ENCODE measurements at regions not wholly inside any gene's neighbourhood (a gene's known extent, or its start where the extent isn't known, plus 50 kb on each side); places are given as distances from the start of the nearest gene placed in this dataset.
"Not testable (repeated sequence)": the region's sequence is repeated elsewhere in the genome, so short reads cannot be mapped to it uniquely, and the experiment has no call there.

DNA sequence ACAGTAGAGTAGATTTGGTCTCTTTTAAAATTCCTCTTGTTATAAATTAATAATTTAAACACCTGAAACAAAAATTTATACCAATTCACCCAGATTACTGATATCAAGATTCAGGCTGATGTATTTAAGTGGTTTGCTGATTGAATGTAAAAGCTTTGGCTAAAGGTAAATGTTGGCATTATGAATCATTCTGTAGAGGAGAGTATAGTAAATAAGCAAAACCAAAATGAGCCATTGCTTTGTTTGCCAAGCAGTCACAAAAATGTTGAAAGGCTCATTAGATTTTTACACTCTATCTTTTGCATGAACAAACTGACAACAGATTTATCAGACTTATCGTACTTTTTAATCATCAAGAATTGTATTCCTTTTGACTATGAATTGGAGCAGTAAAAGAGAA, 332.6 kb downstream of the FAM170A start:
- ChIA-PET POLR2A (ENCODE audit: low non-redundant PET) (no interaction called here), CTCF (no interaction called here)
- intact Hi-C loops (cut with micrococcal nuclease; ENCODE audit: unreplicated experiment), result no loop called here
- no peak overlapping the region for H3K27ac ChIP-seq (ENCODE audit: low read depth, low read length, poor library complexity, severe bottlenecking)
- H3K4me1 ChIP-seq (ENCODE audit: insufficient read depth, low read length, poor library complexity, severe bottlenecking), result no peaks in the 10 kb centered on the region
- BruUV-seq (replicated peaks), result no TSS peak
- H3K36me3 ChIP-seq (ENCODE audit: insufficient read depth, low read length, poor library complexity, severe bottlenecking), result no peaks in the 10 kb centered on the region
- H3K4me3 ChIP-seq (ENCODE audit: low read depth, low read length, poor library complexity, severe bottlenecking), result no peak overlapping the region
- no peaks in the 10 kb centered on the region for H3K27me3 ChIP-seq (replicated peaks; ENCODE audit: insufficient read depth, low read depth, low read length, poor library complexity)
- TF ChIP-seq EZH2 (IDR thresholded peaks at IDR 0.05; ENCODE audit: borderline replicate concordance, low read depth, low read length, poor library complexity, severe bottlenecking), result no peak
- TF ChIP-seq CTCF (conservative IDR thresholded peaks at IDR 0.05; ENCODE audit: low read depth, low read length), result no peak
- DNase-seq (ENCODE audit: low spot score), result no peak
- no peaks in the 10 kb centered on the region for H3K9me3 ChIP-seq (ENCODE audit: low read depth, low read length, poor library complexity, severe bottlenecking)

GRCh38 chr5:119966028-119966427, 336.7 kb downstream of the FAM170A start:
- BruUV-seq (replicated peaks), result no TSS peak
- no peak for TF ChIP-seq EZH2 (IDR thresholded peaks at IDR 0.05; ENCODE audit: borderline replicate concordance, low read depth, low read length, poor library complexity, severe bottlenecking)
- intact Hi-C loops (cut with micrococcal nuclease; ENCODE audit: unreplicated experiment), result no loop called here
- CTCF ChIA-PET, result no interaction called here
- no peak overlapping the region for H3K27ac ChIP-seq (ENCODE audit: low read depth, low read length, poor library complexity, severe bottlenecking)
- POLR2A ChIA-PET (ENCODE audit: low non-redundant PET), result no interaction called here
- H3K36me3 ChIP-seq (ENCODE audit: insufficient read depth, low read length, poor library complexity, severe bottlenecking), result no peaks in the 10 kb centered on the region
- no peaks in the 10 kb centered on the region for H3K9me3 ChIP-seq (ENCODE audit: low read depth, low read length, poor library complexity, severe bottlenecking)
- no peaks in the 10 kb centered on the region for H3K27me3 ChIP-seq (replicated peaks; ENCODE audit: insufficient read depth, low read depth, low read length, poor library complexity)
- no peak overlapping the region for H3K4me3 ChIP-seq (ENCODE audit: low read depth, low read length, poor library complexity, severe bottlenecking)
- no peak for DNase-seq (ENCODE audit: low spot score)
- no peaks in the 10 kb centered on the region for H3K4me1 ChIP-seq (ENCODE audit: insufficient read depth, low read length, poor library complexity, severe bottlenecking)

DNA sequence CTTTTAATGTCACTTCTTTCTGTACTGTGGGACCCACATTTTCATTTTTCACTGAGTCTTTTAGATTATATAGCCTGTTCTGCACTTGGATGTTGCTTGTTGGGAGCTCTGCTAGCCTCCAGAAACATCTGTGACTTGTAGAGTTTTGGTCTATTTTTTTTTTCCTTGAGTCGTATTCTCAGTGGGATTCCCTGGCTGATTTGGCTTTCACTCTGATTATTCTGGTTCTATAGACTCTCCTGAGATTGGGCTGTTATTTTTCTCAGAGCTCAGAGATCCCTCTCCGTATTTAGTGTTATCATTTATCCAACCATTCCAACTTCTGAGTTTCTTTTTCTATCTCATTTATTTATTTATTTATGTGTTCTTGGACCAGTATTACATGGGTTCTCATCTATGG, 339.3 kb downstream of the FAM170A start:
- BruUV-seq (replicated peaks), result no TSS peak
- DNase-seq (ENCODE audit: low spot score), result no peak
- ChIA-PET CTCF (no interaction called here), POLR2A (ENCODE audit: low non-redundant PET) (no interaction called here)
- TF ChIP-seq CTCF (conservative IDR thresholded peaks at IDR 0.05; ENCODE audit: low read depth, low read length) (no peak), EZH2 (IDR thresholded peaks at IDR 0.05; ENCODE audit: borderline replicate concordance, low read depth, low read length, poor library complexity, severe bottlenecking) (no peak)
- no peaks in the 10 kb centered on the region for H3K27me3 ChIP-seq (replicated peaks; ENCODE audit: insufficient read depth, low read depth, low read length, poor library complexity)
- no peak overlapping the region for H3K27ac ChIP-seq (ENCODE audit: low read depth, low read length, poor library complexity, severe bottlenecking)
- H3K4me1 ChIP-seq (ENCODE audit: insufficient read depth, low read length, poor library complexity, severe bottlenecking), result no peaks in the 10 kb centered on the region
- H3K36me3 ChIP-seq (ENCODE audit: insufficient read depth, low read length, poor library complexity, severe bottlenecking), result no peaks in the 10 kb centered on the region
- intact Hi-C loops (cut with micrococcal nuclease; ENCODE audit: unreplicated experiment), result no loop called here
- no peak overlapping the region for H3K4me3 ChIP-seq (ENCODE audit: low read depth, low read length, poor library complexity, severe bottlenecking)
- H3K9me3 ChIP-seq (ENCODE audit: low read depth, low read length, poor library complexity, severe bottlenecking), result no peaks in the 10 kb centered on the region

DNA sequence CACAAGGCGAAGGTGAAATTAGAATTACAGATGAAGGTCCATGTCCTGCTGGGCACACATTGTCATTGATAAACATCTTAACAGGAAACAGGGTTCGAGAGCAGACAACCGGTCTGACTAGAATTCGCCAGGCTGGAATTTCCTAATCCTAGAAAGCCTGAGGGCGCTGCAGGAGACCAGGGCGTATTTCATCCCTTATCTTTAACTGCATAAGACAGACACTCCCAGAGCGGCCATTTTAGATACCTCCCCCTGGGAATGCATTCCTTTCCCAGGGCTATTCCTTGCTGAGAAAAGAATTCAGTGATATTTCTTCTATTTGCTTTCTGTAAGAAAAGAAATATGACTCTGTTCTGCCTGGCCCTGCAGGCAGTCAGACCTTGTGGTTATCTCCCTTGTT, 357.7 kb downstream of the FAM170A start:
- H3K36me3 ChIP-seq (ENCODE audit: insufficient read depth, low read length, poor library complexity, severe bottlenecking); intact Hi-C loops (cut with micrococcal nuclease; ENCODE audit: unreplicated experiment); H3K4me3 ChIP-seq (ENCODE audit: low read depth, low read length, poor library complexity, severe bottlenecking); H3K27ac ChIP-seq (ENCODE audit: low read depth, low read length, poor library complexity, severe bottlenecking); H3K9me3 ChIP-seq (ENCODE audit: low read depth, low read length, poor library complexity, severe bottlenecking); BruUV-seq (replicated peaks); DNase-seq (ENCODE audit: low spot score); H3K27me3 ChIP-seq (replicated peaks; ENCODE audit: insufficient read depth, low read depth, low read length, poor library complexity); CTCF ChIA-PET; H3K4me1 ChIP-seq (ENCODE audit: insufficient read depth, low read length, poor library complexity, severe bottlenecking); POLR2A ChIA-PET (ENCODE audit: low non-redundant PET): not testable (repeated sequence)
